ENCODE measurements at regions not wholly inside any gene's neighbourhood (a gene's known extent, or its start where the extent isn't known, plus 50 kb on each side); places are given as distances from the start of the nearest gene placed in this dataset.
A peak's percentile ranks its signal among the peaks of the same experiment; 100 is the strongest.

GRCh38 chr7:155889636-155890511 is 77.6 kb upstream of the SHH start:
- no peak for DNase-seq (ENCODE audit: low read depth in 2 of 2)

GRCh38 chr7:155887174-155887525 is 74.9 kb upstream of the SHH start:
- no peak for DNase-seq (ENCODE audit: low read depth in 2 of 2)

GRCh38 chr7:155886391-155887173 is 74.3 kb upstream of the SHH start:
- no peak for DNase-seq (ENCODE audit: low read depth in 2 of 2)

- peak in 1 of 2 experiments; percentile 2 for DNase-seq (ENCODE audit: low read depth in 2 of 2)
Observed at GRCh38 chr7:155885167-155886155, 73.2 kb upstream of the SHH start.

- DNase-seq (ENCODE audit: low read depth in 2 of 2), result no peak
Observed at GRCh38 chr7:155884225-155885166, 72.2 kb upstream of the SHH start.

GRCh38 chr7:155883491-155884224 is 71.4 kb upstream of the SHH start:
- DNase-seq (ENCODE audit: low read depth in 2 of 2), result no peak

- no peak for DNase-seq (ENCODE audit: low read depth in 2 of 2)
Observed at GRCh38 chr7:155882596-155882995, 70.3 kb upstream of the SHH start.

- DNase-seq (ENCODE audit: low read depth in 2 of 2), result no peak
Observed at GRCh38 chr7:155881471-155882350, 69.4 kb upstream of the SHH start.

- no peak for DNase-seq (ENCODE audit: low read depth in 2 of 2)
Observed at GRCh38 chr7:155880721-155881120, 68.5 kb upstream of the SHH start.

GRCh38 chr7:155879592-155879991 is 67.3 kb upstream of the SHH start:
- DNase-seq (ENCODE audit: low read depth in 2 of 2), result no peak

GRCh38 chr7:155878674-155879073 is 66.4 kb upstream of the SHH start:
- no peak for DNase-seq (ENCODE audit: low read depth in 2 of 2)

- no peak for DNase-seq (ENCODE audit: low read depth in 2 of 2)
Observed at GRCh38 chr7:155878250-155878649, 66.0 kb upstream of the SHH start.

- no peak for DNase-seq (ENCODE audit: low read depth in 2 of 2)
Observed at GRCh38 chr7:155877167-155877566, 64.9 kb upstream of the SHH start.

- no peak for DNase-seq (ENCODE audit: low read depth in 2 of 2)
Observed at GRCh38 chr7:155874411-155874810, 62.1 kb upstream of the SHH start.

- DNase-seq (ENCODE audit: low read depth in 2 of 2), result no peak
Observed at GRCh38 chr7:155874010-155874409, 61.7 kb upstream of the SHH start.

GRCh38 chr7:155872678-155873369 is 60.6 kb upstream of the SHH start:
- no peak for DNase-seq (ENCODE audit: low read depth in 2 of 2)

- no peak for DNase-seq (ENCODE audit: low read depth in 2 of 2)
Observed at GRCh38 chr7:155871211-155871610, 58.9 kb upstream of the SHH start.

Data from fibroblast of skin of left quadriceps (primary cell).